ENCODE measurements at regions not wholly inside any gene's neighbourhood (a gene's known extent, or its start where the extent isn't known, plus 50 kb on each side); places are given as distances from the start of the nearest gene placed in this dataset.

DNA sequence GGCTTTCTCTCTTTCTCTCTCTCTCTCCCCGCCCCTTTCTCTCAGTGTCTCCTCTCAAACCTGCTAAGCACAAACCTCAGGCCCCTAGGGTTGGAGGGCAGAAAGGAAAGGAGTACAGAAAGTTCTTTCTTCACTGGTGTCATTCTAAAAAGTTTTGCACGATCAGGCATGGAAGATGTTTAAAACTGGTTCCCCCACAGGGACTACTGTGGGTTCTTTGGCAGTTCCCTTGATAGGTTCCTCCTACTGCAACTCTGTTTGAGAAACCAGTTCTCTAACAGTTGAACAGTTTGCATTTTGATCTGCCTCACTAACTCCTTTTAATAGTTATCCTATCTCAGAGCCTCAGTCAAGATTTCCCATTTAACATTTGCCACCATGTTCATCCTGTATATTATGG, 82.9 kb downstream of the CDO1 start (continued):
- TF ChIP-seq, protein P1, sequence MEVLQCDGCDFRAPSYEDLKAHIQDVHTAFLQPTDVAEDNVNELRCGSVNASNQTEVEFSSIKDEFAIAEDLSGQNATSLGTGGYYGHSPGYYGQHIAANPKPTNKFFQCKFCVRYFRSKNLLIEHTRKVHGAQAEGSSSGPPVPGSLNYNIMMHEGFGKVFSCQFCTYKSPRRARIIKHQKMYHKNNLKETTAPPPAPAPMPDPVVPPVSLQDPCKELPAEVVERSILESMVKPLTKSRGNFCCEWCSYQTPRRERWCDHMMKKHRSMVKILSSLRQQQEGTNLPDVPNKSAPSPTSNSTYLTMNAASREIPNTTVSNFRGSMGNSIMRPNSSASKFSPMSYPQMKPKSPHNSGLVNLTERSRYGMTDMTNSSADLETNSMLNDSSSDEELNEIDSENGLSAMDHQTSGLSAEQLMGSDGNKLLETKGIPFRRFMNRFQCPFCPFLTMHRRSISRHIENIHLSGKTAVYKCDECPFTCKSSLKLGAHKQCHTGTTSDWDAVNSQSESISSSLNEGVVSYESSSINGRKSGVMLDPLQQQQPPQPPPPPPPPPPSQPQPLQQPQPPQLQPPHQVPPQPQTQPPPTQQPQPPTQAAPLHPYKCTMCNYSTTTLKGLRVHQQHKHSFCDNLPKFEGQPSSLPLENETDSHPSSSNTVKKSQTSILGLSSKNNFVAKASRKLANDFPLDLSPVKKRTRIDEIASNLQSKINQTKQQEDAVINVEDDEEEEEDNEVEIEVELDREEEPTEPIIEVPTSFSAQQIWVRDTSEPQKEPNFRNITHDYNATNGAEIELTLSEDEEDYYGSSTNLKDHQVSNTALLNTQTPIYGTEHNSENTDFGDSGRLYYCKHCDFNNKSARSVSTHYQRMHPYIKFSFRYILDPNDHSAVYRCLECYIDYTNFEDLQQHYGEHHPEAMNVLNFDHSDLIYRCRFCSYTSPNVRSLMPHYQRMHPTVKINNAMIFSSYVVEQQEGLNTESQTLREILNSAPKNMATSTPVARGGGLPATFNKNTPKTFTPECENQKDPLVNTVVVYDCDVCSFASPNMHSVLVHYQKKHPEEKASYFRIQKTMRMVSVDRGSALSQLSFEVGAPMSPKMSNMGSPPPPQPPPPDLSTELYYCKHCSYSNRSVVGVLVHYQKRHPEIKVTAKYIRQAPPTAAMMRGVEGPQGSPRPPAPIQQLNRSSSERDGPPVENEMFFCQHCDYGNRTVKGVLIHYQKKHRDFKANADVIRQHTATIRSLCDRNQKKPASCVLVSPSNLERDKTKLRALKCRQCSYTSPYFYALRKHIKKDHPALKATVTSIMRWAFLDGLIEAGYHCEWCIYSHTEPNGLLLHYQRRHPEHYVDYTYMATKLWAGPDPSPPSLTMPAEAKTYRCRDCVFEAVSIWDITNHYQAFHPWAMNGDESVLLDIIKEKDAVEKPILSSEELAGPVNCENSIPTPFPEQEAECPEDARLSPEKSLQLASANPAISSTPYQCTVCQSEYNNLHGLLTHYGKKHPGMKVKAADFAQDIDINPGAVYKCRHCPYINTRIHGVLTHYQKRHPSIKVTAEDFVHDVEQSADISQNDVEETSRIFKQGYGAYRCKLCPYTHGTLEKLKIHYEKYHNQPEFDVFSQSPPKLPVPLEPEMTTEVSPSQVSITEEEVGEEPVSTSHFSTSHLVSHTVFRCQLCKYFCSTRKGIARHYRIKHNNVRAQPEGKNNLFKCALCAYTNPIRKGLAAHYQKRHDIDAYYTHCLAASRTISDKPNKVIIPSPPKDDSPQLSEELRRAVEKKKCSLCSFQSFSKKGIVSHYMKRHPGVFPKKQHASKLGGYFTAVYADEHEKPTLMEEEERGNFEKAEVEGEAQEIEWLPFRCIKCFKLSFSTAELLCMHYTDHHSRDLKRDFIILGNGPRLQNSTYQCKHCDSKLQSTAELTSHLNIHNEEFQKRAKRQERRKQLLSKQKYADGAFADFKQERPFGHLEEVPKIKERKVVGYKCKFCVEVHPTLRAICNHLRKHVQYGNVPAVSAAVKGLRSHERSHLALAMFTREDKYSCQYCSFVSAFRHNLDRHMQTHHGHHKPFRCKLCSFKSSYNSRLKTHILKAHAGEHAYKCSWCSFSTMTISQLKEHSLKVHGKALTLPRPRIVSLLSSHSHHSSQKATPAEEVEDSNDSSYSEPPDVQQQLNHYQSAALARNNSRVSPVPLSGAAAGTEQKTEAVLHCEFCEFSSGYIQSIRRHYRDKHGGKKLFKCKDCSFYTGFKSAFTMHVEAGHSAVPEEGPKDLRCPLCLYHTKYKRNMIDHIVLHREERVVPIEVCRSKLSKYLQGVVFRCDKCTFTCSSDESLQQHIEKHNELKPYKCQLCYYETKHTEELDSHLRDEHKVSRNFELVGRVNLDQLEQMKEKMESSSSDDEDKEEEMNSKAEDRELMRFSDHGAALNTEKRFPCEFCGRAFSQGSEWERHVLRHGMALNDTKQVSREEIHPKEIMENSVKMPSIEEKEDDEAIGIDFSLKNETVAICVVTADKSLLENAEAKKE (CRISPR knock-in tag; IDR thresholded peaks at IDR 0.05) = no peak
- TF ChIP-seq, protein P2, sequence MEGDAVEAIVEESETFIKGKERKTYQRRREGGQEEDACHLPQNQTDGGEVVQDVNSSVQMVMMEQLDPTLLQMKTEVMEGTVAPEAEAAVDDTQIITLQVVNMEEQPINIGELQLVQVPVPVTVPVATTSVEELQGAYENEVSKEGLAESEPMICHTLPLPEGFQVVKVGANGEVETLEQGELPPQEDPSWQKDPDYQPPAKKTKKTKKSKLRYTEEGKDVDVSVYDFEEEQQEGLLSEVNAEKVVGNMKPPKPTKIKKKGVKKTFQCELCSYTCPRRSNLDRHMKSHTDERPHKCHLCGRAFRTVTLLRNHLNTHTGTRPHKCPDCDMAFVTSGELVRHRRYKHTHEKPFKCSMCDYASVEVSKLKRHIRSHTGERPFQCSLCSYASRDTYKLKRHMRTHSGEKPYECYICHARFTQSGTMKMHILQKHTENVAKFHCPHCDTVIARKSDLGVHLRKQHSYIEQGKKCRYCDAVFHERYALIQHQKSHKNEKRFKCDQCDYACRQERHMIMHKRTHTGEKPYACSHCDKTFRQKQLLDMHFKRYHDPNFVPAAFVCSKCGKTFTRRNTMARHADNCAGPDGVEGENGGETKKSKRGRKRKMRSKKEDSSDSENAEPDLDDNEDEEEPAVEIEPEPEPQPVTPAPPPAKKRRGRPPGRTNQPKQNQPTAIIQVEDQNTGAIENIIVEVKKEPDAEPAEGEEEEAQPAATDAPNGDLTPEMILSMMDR (conservative IDR thresholded peaks at IDR 0.05; ENCODE audit: low read depth in 2 of 2) = no peak

DNA sequence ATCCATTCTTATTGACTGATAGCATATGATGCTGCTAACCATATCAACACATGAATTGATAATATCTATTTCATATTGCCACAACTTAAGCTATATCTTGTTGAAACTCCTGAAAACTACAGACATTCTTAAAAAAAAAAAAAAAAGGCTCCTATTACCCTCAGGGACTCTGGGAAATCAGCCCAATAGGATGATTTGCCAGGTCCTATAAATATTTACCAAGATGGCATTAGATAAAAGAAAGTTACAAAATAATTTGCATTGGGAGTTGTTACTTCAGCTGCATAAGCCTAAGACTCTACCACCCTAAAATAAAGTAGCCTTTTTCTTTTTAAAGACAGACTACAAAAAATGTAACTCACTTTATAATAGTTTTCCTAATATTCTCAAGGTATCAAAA, 84.4 kb downstream of the CDO1 start:
- Mint-ChIP-seq H3K27ac (no peak overlapping the region), H3K4me3 (no peak overlapping the region), H3K4me1 (peaks cover 40% of the 10 kb centered on the region), H3K9me3 (peaks cover 10% of the 10 kb centered on the region), H3K27me3 (ENCODE audit: insufficient read depth, low read depth, poor library complexity) (no peaks in the 10 kb centered on the region), H3K36me3 (ENCODE audit: low read depth) (peaks cover 9% of the 10 kb centered on the region)
- no peaks in the 10 kb centered on the region for H3K79me2 ChIP-seq (replicated peaks; ENCODE audit: insufficient read depth)
- H2AFZ ChIP-seq = no peak overlapping the region
- H3K9me2 ChIP-seq (ENCODE audit: insufficient read depth) = peaks cover 17% of the 10 kb centered on the region; the same call in 1 of the 2 replicates
- H3K4me2 ChIP-seq = no peak overlapping the region
- peaks cover 41% of the 10 kb centered on the region for H3K4me1 ChIP-seq (ENCODE audit: insufficient read depth)
- no peaks in the 10 kb centered on the region for H3K27me3 ChIP-seq (ENCODE audit: insufficient read depth)
- no peak overlapping the region for H3K4me3 ChIP-seq
- no peak overlapping the region for H3K27ac ChIP-seq (ENCODE audit: low read depth)
- H3F3A ChIP-seq (replicated peaks; ENCODE audit: low read depth) = no peaks in the 10 kb centered on the region
- ATAC-seq = no peak
- no peak for DNase-seq (ENCODE audit: low spot score)
- no peaks in the 10 kb centered on the region for H3K36me3 ChIP-seq (ENCODE audit: insufficient read depth)
- H4K20me1 ChIP-seq (replicated peaks; ENCODE audit: insufficient read depth) = no peaks in the 10 kb centered on the region
- no peak for TF ChIP-seq STAT1 (IDR thresholded peaks at IDR 0.05; ENCODE audit: unreplicated experiment)
- no peak for TF ChIP-seq ZNF114 (CRISPR knock-in tag; IDR thresholded peaks at IDR 0.05)
- no peak for TF ChIP-seq CREB1 (CRISPR knock-in tag; IDR thresholded peaks at IDR 0.05; ENCODE audit: low read depth)
- TF ChIP-seq, protein P3, sequence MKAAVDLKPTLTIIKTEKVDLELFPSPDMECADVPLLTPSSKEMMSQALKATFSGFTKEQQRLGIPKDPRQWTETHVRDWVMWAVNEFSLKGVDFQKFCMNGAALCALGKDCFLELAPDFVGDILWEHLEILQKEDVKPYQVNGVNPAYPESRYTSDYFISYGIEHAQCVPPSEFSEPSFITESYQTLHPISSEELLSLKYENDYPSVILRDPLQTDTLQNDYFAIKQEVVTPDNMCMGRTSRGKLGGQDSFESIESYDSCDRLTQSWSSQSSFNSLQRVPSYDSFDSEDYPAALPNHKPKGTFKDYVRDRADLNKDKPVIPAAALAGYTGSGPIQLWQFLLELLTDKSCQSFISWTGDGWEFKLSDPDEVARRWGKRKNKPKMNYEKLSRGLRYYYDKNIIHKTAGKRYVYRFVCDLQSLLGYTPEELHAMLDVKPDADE (IDR thresholded peaks at IDR 0.05) = no peak
- TF ChIP-seq, protein P2 (conservative IDR thresholded peaks at IDR 0.05; ENCODE audit: low read depth in 2 of 2) = no peak
- TF ChIP-seq ZNF331 (CRISPR knock-in tag; IDR thresholded peaks at IDR 0.05; ENCODE audit: low read depth) = no peak
- TF ChIP-seq NANOG (IDR thresholded peaks at IDR 0.05; ENCODE audit: borderline replicate concordance) = no peak
- no peak for TF ChIP-seq EZH2phosphoT487 (IDR thresholded peaks at IDR 0.05; ENCODE audit: unreplicated experiment)
